HCT116 (cell line): ENCODE measurements at regions not wholly inside any gene's neighbourhood (a gene's known extent, or its start where the extent isn't known, plus 50 kb on each side); places are given as distances from the start of the nearest gene placed in this dataset.

Source experiments
- ATAC-seq: fragments of 200-7000 bp; cut with Tn5 transposase; 2 replicates; pipeline ENCODE4 v1.9.1; 2020; ENCODE audit warnings: mild to moderate bottlenecking, moderate library complexity
- BruUV-seq: library from RNA; stranded (reverse); fragments of 400-500 nt; replicated peaks from 2 replicates; lab custom pipeline; 2021; lab: Mats Ljungman, UMichigan
- CTCF ChIA-PET: fragments of 300-600 bp; sonication (Branson Sonifier 250); formaldehyde crosslinking; loops from one replicate; lab custom pipeline; 2021; ENCODE audit warnings: antibody characterized with exemption; lab: Charles Lee
- POLR2A ChIA-PET: fragments of 300-600, 350-600 bp; sonication (Branson Sonifier 250); formaldehyde crosslinking; loops from one replicate; lab custom pipeline; 2021; ENCODE audit warnings: antibody characterized with exemption; lab: Charles Lee
- RAD21 ChIA-PET, 2 experiments: fragments of 300-600 bp; sonication (Branson Sonifier 250); formaldehyde crosslinking; loops; one replicate each; lab custom pipeline; 2023; ENCODE audit warnings: low total read pairs in 2 of 2; ENCODE audit not compliant: uncharacterized antibody in 2 of 2, unreplicated experiment in 2 of 2, low non-redundant PET in 1 of 2; lab: Charles Lee
- DNase-seq: peaks from one replicate; pipeline ENCODE4 v3.0.0-alpha.2; 2010; ENCODE audit warnings: low read depth, low spot score
- H2AFZ ChIP-seq: fragments of 200-600 bp; shearing (Covaris generic), sonication (generic); 2 replicates; pipeline ENCODE4 v1.6.1; 2017; ENCODE audit warnings: low read depth, mixed run types, mixed read lengths, antibody characterized with exemption, low read length; ENCODE audit not compliant: poor library complexity, severe bottlenecking
- H3K27ac ChIP-seq: 2 replicates; pipeline ENCODE4 v1.5.1; 2012; ENCODE audit warnings: low read depth, low read length
- H3K27me3 ChIP-seq: fragments of 200-600 bp; sonication (generic); 2 replicates; pipeline ENCODE4 v1.6.1; 2016; ENCODE audit warnings: mixed run types, low read length, mixed read lengths; ENCODE audit not compliant: insufficient read depth
- H3K36me3 ChIP-seq, 2 experiments: fragments of 200-500 bp in 1 of 2; fragments of 200-600 bp in 1 of 2; sonication (Bioruptor generic) in 1 of 2; sonication (generic) in 1 of 2; 2 replicates each; pipeline versions ENCODE4 v1.5.1 to v1.6.1; 2014 to 2016; ENCODE audit warnings: low read length in 2 of 2, inconsistent platforms in 1 of 2, mixed read lengths in 1 of 2, mixed run types in 1 of 2; ENCODE audit not compliant: insufficient read depth in 2 of 2, control insufficient read depth in 1 of 2
- H3K4me1 ChIP-seq, 2 experiments: fragments of 200-600 bp in 1 of 2; sonication (generic) in 1 of 2; 2 replicates each; pipeline versions ENCODE4 v1.5.1 to v1.6.1; 2012 to 2017; ENCODE audit warnings: low read length in 2 of 2, inconsistent platforms in 1 of 2, mild to moderate bottlenecking in 1 of 2, mixed read lengths in 1 of 2, mixed run types in 1 of 2, moderate library complexity in 1 of 2; ENCODE audit not compliant: insufficient read depth in 2 of 2, control insufficient read depth in 1 of 2
- H3K4me2 ChIP-seq: fragments of 200-600 bp; sonication (generic); 2 replicates; pipeline ENCODE4 v1.6.1; 2017; ENCODE audit warnings: mixed run types, low read length, mixed read lengths
- H3K4me3 ChIP-seq, 2 experiments: fragments of 200-600 bp in 1 of 2; sonication (generic) in 1 of 2; replicated peaks in 1 of 2; 2 replicates each; pipeline ENCODE4 v1.5.1; 2011 to 2016; ENCODE audit warnings: low read length in 2 of 2, control low read depth in 1 of 2, low read depth in 1 of 2, mild to moderate bottlenecking in 1 of 2, mixed read lengths in 1 of 2, mixed run types in 1 of 2
- H3K79me2 ChIP-seq: fragments of 200-600 bp; sonication (generic); 2 replicates; pipeline ENCODE4 v1.6.1; 2017; ENCODE audit warnings: mild to moderate bottlenecking, mixed run types, low read length, moderate library complexity, mixed read lengths; ENCODE audit not compliant: insufficient read depth
- H3K9ac ChIP-seq: fragments of 200-600 bp; sonication (generic); 2 replicates; pipeline ENCODE4 v1.6.1; 2016; ENCODE audit warnings: low read length, mixed read lengths
- H3K9me2 ChIP-seq: fragments of 200-600 bp; sonication (generic), shearing (Covaris generic); 2 replicates; pipeline ENCODE4 v1.6.1; 2017; ENCODE audit warnings: mixed run types, mild to moderate bottlenecking, moderate library complexity; ENCODE audit not compliant: insufficient read depth
- H3K9me3 ChIP-seq, 2 experiments: fragments of 200-500 bp in 1 of 2; fragments of 200-600 bp in 1 of 2; sonication (Bioruptor generic) in 1 of 2; sonication (generic) in 1 of 2; 2 replicates each; pipeline ENCODE4 v1.6.1; 2014 to 2017; ENCODE audit warnings: low read length in 2 of 2, mixed read lengths in 2 of 2, inconsistent platforms in 1 of 2, low read depth in 1 of 2, mild to moderate bottlenecking in 1 of 2, mixed run types in 1 of 2, moderate library complexity in 1 of 2; ENCODE audit not compliant: control insufficient read depth in 1 of 2, insufficient read depth in 1 of 2
- H4K20me1 ChIP-seq: fragments of 200-600 bp; sonication (generic), shearing (Covaris generic); 2 replicates; pipeline ENCODE4 v1.6.1; 2017; ENCODE audit warnings: mixed run types, mild to moderate bottlenecking, moderate library complexity; ENCODE audit not compliant: insufficient read depth
- CBX3 ChIP-seq: IDR thresholded peaks from 2 replicates; pipeline ENCODE4 v1.6.1; 2012; ENCODE audit warnings: low read depth
- CEBPB ChIP-seq: IDR thresholded peaks from 2 replicates; pipeline ENCODE4 v1.6.1; 2012; ENCODE audit warnings: low read depth
- EGR1 ChIP-seq: IDR thresholded peaks from 2 replicates; pipeline ENCODE4 v1.6.1; 2012; ENCODE audit warnings: low read depth
- ELF1 ChIP-seq: IDR thresholded peaks from 2 replicates; pipeline ENCODE4 v1.6.1; 2012; ENCODE audit warnings: low read depth, borderline replicate concordance
- FOSL1 ChIP-seq: IDR thresholded peaks from 2 replicates; pipeline ENCODE4 v1.6.1; 2012; ENCODE audit warnings: low read depth
- JUND ChIP-seq: IDR thresholded peaks from 2 replicates; pipeline ENCODE4 v1.6.1; 2012
- POLR2AphosphoS5 ChIP-seq: IDR thresholded peaks from 2 replicates; pipeline ENCODE4 v1.6.1; 2011; ENCODE audit warnings: mild to moderate bottlenecking, low read depth, low read length, moderate library complexity
- RAD21 ChIP-seq: IDR thresholded peaks from 2 replicates; pipeline ENCODE4 v1.6.1; 2012; ENCODE audit warnings: low read depth, mild to moderate bottlenecking
- SIN3A ChIP-seq: IDR thresholded peaks from 2 replicates; pipeline ENCODE4 v1.6.1; 2012; ENCODE audit warnings: low read depth
- SRF ChIP-seq: IDR thresholded peaks from 2 replicates; pipeline ENCODE4 v1.6.1; 2012; ENCODE audit warnings: low read depth
- TCF7L2 ChIP-seq: IDR thresholded peaks from 2 replicates; pipeline ENCODE4 v1.7.0; 2011; ENCODE audit warnings: borderline replicate concordance, inconsistent platforms; ENCODE audit not compliant: insufficient read depth, insufficient read length; ENCODE audit errors: extremely low read depth
- ZFX ChIP-seq: fragments of 450-650 bp; IDR thresholded peaks from 2 replicates; pipeline ENCODE4 v1.6.1; 2017
- ZNF274 ChIP-seq: fragments of 200-500 bp; sonication (Bioruptor generic); IDR thresholded peaks from 2 replicates; pipeline ENCODE4 v1.6.1; 2014; ENCODE audit warnings: mild to moderate bottlenecking, low read depth, low read length, inconsistent platforms
- intact Hi-C: fragments of 100-400 bp; cut with micrococcal nuclease; formaldehyde crosslinking; loops from 2 replicates; pipeline ENCODE4 v1.10.0; 2022
- TF ChIP-seq, protein P1 (sequence below), 3 experiments: fragments of 200-600 bp in 1 of 3; sonication (generic) in 1 of 3; IDR thresholded peaks in 2 of 3; conservative IDR thresholded peaks in 1 of 3; 2 replicates each; pipeline ENCODE4 v1.5.1; 2012 to 2017; ENCODE audit warnings: low read depth in 2 of 3, low read length in 2 of 3, antibody characterized with exemption in 1 of 3, borderline replicate concordance in 1 of 3, control low read depth in 1 of 3, mild to moderate bottlenecking in 1 of 3, mixed read lengths in 1 of 3, mixed run types in 1 of 3, moderate library complexity in 1 of 3; ENCODE audit not compliant: insufficient read depth in 1 of 3
- TF ChIP-seq, protein P2 (sequence below): IDR thresholded peaks from 2 replicates; pipeline ENCODE4 v1.6.1; 2012
- TF ChIP-seq, protein P3 (sequence below): IDR thresholded peaks from 2 replicates; pipeline ENCODE4 v1.6.1; 2011; ENCODE audit warnings: mild to moderate bottlenecking, low read length, moderate library complexity; ENCODE audit not compliant: insufficient replicate concordance; ENCODE audit errors: extremely low read depth

DNA sequence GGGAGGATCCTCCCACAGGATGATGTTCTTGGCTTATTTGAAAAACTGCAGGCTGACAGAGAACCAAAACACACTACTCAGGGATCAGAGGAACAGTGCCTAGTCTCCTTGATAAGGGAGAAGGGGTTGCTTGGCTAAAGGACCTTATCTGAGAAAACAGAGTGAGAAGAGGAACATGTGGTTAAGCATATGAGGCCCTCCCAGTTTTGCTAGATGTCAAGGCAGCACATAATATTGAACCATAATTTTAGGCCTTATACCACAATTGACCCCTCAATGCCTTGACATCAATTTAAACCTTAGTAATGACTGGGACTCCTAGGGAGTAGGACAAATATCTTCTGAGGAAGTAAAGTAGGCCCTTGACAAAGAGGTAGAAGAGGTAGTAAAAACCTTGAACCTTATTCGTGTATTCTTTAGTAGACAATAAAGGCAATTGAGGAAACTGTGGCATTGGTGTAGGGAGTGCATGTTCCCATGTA lies 79.3 kb downstream of the TEX13C start:
- ChIA-PET POLR2A (no interaction called here), CTCF (no interaction called here), RAD21 (no interaction called here)
- H3K27me3 ChIP-seq = no peaks in the 10 kb centered on the region
- H3K4me1 ChIP-seq = no peaks in the 10 kb centered on the region
- no peaks in the 10 kb centered on the region for H3K9me2 ChIP-seq
- H3K9me3 ChIP-seq = no peaks in the 10 kb centered on the region
- H3K79me2 ChIP-seq = no peaks in the 10 kb centered on the region
- no peak for ATAC-seq
- H3K4me3 ChIP-seq = no peak overlapping the region
- DNase-seq = no peak
- no peaks in the 10 kb centered on the region for H3K36me3 ChIP-seq
- TF ChIP-seq ELF1 = no peak
- no peak for TF ChIP-seq SRF
- no peak for TF ChIP-seq ZFX
- TF ChIP-seq TCF7L2 = no peak
- TF ChIP-seq, protein P1, sequence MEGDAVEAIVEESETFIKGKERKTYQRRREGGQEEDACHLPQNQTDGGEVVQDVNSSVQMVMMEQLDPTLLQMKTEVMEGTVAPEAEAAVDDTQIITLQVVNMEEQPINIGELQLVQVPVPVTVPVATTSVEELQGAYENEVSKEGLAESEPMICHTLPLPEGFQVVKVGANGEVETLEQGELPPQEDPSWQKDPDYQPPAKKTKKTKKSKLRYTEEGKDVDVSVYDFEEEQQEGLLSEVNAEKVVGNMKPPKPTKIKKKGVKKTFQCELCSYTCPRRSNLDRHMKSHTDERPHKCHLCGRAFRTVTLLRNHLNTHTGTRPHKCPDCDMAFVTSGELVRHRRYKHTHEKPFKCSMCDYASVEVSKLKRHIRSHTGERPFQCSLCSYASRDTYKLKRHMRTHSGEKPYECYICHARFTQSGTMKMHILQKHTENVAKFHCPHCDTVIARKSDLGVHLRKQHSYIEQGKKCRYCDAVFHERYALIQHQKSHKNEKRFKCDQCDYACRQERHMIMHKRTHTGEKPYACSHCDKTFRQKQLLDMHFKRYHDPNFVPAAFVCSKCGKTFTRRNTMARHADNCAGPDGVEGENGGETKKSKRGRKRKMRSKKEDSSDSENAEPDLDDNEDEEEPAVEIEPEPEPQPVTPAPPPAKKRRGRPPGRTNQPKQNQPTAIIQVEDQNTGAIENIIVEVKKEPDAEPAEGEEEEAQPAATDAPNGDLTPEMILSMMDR (IDR thresholded peaks at IDR 0.05 in 2 of 3, conservative IDR thresholded peaks at IDR 0.05 in 1 of 3; ENCODE audit: borderline replicate concordance in 1 of 3, insufficient read depth in 1 of 3, low read depth in 2 of 3, low read length in 2 of 3) = no peak
- TF ChIP-seq RAD21 = no peak
- TF ChIP-seq EGR1 = no peak
- no peak for TF ChIP-seq ZNF274
- TF ChIP-seq CEBPB = no peak
- TF ChIP-seq FOSL1 = no peak
- no peak for TF ChIP-seq JUND
- TF ChIP-seq, protein P2, sequence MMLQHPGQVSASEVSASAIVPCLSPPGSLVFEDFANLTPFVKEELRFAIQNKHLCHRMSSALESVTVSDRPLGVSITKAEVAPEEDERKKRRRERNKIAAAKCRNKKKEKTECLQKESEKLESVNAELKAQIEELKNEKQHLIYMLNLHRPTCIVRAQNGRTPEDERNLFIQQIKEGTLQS = no peak
- TF ChIP-seq, protein P3, sequence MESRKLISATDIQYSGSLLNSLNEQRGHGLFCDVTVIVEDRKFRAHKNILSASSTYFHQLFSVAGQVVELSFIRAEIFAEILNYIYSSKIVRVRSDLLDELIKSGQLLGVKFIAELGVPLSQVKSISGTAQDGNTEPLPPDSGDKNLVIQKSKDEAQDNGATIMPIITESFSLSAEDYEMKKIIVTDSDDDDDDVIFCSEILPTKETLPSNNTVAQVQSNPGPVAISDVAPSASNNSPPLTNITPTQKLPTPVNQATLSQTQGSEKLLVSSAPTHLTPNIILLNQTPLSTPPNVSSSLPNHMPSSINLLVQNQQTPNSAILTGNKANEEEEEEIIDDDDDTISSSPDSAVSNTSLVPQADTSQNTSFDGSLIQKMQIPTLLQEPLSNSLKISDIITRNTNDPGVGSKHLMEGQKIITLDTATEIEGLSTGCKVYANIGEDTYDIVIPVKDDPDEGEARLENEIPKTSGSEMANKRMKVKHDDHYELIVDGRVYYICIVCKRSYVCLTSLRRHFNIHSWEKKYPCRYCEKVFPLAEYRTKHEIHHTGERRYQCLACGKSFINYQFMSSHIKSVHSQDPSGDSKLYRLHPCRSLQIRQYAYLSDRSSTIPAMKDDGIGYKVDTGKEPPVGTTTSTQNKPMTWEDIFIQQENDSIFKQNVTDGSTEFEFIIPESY = no peak
- no peak for TF ChIP-seq SIN3A
- TF ChIP-seq POLR2AphosphoS5 = no peak
- TF ChIP-seq CBX3 = no peak
- H3K9ac ChIP-seq = no peak overlapping the region
- H3K4me2 ChIP-seq = no peak overlapping the region
- H2AFZ ChIP-seq = no peak overlapping the region
- BruUV-seq = no TSS peak
- H3K27ac ChIP-seq = no peak overlapping the region
- intact Hi-C loops = no loop called here
- no peaks in the 10 kb centered on the region for H4K20me1 ChIP-seq
